GM12873 (cell line): ENCODE measurements at regions not wholly inside any gene's neighbourhood (a gene's known extent, or its start where the extent isn't known, plus 50 kb on each side); places are given as distances from the start of the nearest gene placed in this dataset.

Experiments
- CTCF ChIP-seq: IDR thresholded peaks from 2 replicates; pipeline ENCODE4 v1.5.1; 2012; ENCODE audit warnings: low read depth, mild to moderate bottlenecking, moderate library complexity, low read length, control low read depth; ENCODE audit not compliant: insufficient read depth; ENCODE audit errors: missing control alignments

DNA sequence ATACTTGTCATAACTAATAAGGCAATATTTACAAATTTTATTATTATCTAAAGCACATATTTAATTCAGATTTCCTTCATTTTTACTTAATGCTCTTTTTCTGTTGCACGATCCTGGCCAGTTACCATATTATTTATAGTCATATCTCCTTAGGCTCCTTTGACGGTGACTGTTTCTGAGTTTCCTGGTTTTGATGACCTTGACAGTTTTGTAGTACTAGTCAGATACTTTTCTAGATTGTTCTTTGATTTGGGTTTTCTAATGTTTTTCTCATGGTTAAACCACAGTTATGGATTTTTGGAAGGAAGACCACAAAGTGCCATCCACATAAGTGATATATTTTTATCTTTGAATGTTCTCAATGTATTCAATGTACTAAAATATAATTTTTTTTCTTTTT, 171.0 kb upstream of the NANOGP8 start:
- no peak for TF ChIP-seq CTCF

DNA sequence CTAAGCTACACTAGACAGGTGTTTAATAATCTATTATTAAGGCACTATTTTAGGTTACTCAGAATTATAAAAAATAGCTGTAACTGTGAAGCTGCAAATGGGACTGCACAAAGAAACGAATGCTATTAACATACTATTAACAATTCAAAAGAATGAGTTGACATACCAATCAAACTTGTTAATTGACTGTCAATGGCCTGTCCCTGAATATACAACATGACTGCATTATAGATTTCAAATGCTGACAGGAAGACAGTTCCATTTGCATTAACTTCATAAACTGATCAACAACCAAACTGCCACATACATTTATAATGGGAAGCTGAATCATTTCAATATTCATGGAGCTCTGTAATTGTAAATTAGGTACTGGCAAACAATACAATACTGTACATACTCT, 169.0 kb upstream of the NANOGP8 start:
- TF ChIP-seq CTCF = no peak

GRCh38 chr15:35252351-35252865, 167.3 kb upstream of the NANOGP8 start:
- TF ChIP-seq CTCF = no peak

DNA sequence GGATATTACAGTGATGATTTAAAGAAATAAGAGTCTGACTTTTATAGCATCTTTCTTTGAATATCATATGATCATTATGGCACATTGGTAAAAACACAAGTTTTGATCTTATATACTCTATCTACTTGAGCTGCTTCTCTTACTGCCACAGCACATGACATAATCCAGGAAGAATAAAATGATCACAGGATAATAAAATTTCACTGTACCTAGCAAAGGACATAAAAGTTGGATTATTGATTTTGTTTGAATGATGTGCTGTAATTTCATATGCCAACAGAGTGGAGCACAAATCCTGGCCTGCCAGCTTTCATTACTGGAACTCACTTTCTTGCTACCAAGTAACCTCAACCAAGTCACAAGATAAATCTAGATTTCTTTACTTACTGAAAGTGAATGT, 162.1 kb upstream of the NANOGP8 start:
- TF ChIP-seq CTCF = no peak

- TF ChIP-seq CTCF = no peak
Measured at GRCh38 chr15:35246451-35246850, 161.4 kb upstream of the NANOGP8 start.

DNA sequence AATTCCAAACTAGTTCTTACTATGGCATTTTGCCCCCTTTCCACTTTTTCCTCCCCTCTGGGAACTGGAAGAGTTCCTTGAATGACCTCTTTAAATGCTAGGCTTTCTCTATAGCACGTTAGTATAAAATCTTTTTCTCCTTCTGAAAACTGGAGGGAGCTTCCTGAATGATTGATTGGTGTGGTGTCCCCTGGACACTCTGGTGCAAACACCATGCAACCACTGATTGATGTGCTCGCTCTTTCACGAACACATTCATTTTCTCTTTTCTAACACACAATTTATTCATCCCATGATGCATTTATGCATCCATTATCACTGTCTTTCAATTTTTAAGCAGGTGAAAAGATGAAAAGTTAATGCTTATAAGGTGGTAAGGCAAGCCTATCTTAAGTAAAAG, 159.1 kb upstream of the NANOGP8 start:
- TF ChIP-seq CTCF = no peak

- no peak for TF ChIP-seq CTCF
Measured at GRCh38 chr15:35243758-35244157, 158.7 kb upstream of the NANOGP8 start.

DNA sequence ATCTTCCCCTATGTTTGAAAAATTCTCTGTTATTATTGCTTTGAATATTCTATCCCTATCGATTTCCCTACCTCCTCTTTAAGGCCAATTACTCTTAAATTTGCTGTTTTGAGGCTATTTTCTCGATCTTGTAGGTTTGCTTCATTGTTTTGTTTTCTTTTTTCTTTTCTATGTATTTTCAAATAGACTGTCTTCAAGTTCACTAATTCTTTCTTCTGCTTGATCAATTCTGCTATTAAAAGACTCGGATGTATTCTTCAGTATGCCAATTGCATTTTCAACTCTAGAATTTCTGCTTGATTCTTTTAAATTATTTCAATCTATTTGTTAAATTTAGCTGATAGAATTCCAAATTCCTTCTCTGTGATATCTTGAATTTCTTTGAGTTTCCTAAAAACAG, 144.0 kb upstream of the NANOGP8 start:
- no peak for TF ChIP-seq CTCF
